GM18508 (cell line): ENCODE measurements at regions not wholly inside any gene's neighbourhood (a gene's known extent, or its start where the extent isn't known, plus 50 kb on each side); places are given as distances from the start of the nearest gene placed in this dataset.
A peak's percentile ranks its signal among the peaks of the same experiment; 100 is the strongest.
"Not testable (repeated sequence)": the region's sequence is repeated elsewhere in the genome, so short reads cannot be mapped to it uniquely, and the experiment has no call there.

Experiments used
- ATAC-seq: cut with Tn5 transposase; IDR thresholded peaks from one replicate; pipeline ENCODE4 v1.9.1; 2021; ENCODE audit warnings: moderate number of reproducible peaks; ENCODE audit not compliant: insufficient read depth, unreplicated experiment

DNA sequence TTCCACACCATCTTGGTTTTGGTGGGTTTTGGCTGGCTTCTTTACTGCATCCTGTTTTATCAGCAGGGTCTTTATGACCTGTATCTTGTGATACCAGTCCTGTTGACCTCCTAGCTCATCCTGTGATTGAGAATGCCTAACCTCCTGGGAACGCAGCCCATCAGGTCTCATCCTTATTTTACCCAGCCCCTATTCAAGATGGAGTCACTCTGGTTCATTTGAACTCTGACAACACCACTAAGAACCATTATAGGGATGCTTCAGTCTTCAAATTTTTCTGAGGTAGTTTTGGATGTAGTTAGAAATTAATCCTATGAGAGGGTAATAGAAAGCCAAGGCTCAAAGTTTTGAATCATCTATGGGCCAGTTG lies 287.8 kb upstream of the SLC39A10 start:
- ATAC-seq = no peak

DNA sequence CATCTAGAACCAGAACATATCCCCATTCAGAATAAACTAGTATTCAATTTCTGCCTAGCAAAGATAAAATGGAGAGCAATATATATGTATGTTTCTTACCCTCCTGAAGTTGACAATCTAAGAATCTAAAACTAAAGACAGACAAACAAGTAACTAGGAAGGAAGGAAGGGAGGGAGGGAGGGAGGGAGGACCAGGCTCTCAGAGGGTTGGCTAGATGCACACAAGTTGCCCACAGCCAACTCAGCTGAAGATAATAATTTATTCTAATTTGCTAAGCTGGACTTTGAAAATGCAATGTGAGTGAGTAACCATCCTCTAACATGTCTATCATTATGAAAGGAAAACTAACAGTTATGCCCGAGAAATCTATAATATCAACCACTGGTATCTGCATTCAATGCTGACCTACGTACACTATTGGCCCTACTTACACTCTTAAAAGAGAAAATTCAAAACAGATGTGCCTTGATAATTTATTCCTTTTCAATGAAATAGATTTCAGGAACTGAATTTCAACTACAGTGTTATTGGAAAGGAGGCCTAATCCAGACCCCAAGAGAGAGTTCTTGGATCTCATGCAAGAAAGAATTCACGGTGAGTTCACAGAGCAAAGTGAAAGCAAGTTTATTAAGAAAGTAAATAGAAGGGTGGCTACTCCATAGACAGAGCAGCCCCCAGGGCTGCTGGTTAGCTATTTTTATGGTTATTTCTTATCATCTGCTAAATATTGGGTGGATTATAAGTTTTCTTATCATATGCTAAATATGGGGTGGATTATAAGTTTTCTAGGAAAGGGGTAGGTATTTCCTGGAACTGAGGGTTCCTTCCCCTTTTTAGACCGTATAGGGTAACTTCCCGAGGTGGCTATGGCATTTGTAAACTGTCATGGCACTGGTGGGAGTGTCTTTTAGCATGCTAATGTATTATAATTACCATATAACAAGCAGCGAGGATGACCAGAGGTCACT lies 288.5 kb upstream of the SLC39A10 start:
- ATAC-seq = no peak

DNA sequence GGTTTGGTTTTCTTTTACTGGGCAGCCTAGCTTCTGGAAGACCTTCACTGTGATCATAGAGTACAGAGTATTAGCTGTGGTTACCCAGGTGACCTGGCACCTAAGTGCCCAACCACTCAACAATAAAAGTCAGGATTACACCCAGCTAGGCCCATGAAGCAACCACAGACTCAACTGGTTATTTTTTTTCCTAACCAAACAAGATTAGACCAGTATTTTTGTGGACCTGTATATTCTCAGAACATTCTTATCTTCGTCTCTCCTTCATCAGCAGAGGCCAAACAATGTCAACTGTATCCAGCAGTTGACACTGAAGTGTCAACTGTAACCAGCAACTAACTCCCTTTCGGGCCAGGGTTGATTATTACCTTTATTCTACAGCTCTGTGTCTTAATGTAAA lies 289.2 kb upstream of the SLC39A10 start:
- no peak for ATAC-seq

DNA sequence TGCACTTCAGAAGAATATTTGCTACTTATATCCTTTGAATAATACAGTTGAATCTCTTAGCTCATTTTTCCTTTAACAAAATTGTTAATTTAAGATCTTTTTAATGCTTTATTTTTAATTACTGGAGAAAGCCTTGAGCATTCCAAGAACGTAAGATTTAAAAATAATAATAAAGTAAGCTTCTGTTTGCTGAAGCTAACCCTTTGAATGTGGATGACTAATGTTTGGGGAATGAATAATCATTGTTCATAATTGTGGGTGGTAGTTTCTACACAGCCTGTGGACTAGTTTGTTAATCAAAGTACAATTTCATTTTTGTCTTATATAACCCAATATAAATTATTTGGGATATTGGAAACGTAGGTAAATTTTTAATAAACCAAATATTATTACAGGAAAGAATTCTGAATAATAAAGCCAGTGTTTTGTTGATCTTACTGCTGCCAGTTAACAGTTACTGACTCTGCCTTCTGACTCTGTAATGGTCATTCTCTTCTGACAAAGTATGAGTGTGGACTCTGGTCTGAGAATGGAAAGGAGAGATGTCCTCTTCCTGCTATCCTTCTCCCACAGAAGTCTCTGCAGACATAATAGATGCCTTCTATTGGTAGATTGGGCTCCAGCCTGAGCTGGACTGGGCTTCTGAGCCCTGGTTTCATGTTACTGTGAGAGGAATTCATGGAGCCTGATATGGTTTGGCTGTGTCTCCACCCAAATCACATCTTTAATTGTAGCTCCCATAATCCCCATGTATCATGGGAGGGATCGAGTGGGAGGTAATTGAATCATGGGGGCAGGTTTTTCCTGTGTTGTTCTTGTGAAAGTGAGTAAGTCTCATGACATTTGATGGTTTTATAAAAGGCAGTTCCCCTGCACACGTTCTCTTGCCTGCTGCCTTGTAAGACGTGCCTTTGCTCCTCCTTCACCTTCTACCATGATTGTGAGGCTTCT lies 292.7 kb upstream of the SLC39A10 start:
- no peak for ATAC-seq

DNA sequence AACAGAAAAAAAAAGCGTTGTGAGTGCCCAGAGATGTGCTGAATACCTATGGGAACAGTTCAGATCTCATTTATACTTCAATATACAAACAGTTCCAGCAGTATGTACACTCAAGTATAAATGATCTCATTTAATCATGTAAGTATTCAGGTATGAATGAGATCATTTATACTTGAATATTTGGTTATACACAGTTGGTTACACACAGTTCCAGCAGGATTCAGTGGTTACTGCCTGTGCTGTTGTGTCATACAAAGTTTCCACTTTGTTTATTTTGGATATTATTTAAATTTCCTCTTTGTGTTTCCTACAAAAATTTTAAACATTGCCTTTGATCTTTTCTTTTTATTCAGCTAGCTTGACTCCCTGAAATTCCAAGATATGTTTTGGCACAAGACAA lies 293.5 kb upstream of the SLC39A10 start:
- no peak for ATAC-seq

DNA sequence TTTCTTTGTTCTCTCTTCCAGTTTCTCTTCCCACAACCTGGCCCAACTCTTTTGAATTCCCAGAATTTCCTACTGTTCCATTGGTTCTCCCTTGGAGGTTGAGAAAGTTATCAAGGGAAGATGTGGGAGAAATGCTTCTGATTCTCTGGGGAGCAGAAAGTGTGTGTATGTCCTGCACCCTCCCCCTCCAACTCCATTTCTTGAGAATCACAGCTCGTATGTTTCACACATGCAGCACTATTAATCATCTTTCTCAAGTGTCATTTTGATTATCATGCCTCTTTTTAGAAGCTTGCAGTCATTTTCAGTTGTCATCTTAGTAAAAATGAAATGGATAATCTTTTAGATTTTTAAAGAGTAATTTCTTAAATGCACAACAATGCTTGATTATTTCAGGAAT lies 296.8 kb upstream of the SLC39A10 start:
- ATAC-seq = no peak

DNA sequence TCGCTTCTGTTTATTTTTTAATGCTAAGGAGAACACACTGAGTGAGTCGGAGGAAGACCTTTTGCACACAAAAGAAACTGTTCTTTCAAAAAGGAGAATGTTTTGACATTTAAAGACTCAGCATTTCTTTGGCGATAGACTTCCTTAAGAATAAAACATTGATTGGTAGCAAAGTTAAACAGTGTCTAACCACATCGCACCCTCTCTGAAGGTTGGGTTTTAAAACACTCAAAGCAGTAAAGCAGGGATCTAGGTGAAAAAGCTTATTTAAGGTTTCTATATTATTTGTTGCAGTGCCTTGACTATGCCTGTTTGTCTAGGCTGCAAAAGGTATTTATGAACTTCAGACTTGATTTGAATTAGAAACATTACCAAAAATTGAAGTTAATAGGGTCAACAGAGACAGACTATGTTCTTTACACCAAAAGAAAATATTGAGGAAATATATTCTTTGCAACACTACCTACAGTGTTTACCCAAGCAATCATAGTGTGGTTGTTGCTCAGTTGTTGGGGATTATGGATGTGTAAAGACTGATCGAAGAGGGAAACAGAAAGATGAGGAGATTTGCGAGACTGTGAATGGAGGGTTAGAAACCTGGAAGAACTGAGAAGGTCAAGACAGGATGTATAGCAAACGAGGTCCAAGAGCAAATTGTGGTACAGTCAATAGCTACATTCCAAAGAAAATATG lies 297.8 kb upstream of the SLC39A10 start:
- no peak for ATAC-seq

DNA sequence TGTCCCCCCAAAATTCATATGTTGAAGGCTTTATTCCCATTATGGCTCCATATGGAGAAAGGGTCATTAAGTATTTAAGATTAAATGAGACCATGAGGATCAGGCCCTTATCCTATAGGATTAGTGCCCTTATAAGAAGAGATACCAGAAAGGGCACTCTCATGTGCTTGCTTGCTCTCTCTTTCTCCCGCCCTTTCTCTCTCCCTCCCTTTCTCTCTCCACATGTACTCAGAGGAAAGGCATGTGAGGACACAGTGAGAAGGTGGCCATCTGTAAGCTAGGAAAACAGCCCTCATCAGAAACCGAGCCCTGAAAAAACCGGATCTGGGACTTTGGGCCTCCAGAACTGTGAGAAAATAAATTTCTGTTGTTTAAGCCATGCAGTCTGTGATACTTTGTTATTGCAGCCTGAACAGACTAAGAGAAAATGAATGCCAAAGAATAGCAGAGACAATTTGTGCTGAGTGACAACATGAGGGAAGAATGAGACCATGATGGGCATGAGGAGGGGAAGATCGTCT lies 300.0 kb upstream of the SLC39A10 start:
- no peak for ATAC-seq

DNA sequence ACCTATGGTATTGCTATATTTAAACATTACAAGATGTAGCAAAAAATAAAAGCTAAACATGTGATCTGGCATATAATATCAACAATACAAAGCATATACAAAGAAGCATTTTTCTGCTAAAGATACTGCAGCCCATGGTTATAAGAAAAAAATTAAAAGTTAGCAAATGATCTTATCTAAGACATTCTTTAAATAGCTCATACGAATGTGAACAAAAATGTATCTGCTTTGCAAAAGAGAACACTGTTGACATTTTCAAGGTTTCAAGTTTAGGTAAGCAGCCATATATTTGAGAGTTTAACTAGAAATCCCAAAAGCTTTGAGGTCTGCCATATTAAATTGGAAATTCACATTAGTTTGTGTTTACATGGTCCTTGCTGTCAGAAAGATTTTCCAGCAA lies 301.0 kb upstream of the SLC39A10 start:
- no peak for ATAC-seq

DNA sequence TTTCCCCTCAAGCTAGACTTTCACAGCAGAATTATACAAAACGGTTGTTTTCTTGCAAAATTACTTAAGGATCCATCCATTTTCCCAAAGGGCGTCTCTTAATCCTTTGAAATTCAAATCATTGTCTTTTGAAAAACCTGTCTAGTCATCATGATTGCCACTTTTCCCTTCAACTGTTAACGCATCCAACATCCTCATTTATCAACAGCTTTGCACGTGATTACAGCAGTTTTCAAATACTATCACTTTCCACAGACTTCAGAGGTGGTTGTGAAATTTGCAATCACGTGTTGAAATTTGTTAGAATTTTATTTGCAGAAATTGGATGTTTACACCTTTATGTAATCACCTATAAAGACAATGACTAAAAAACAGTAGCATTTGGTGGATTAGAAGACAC lies 304.4 kb upstream of the SLC39A10 start:
- ATAC-seq = no peak

DNA sequence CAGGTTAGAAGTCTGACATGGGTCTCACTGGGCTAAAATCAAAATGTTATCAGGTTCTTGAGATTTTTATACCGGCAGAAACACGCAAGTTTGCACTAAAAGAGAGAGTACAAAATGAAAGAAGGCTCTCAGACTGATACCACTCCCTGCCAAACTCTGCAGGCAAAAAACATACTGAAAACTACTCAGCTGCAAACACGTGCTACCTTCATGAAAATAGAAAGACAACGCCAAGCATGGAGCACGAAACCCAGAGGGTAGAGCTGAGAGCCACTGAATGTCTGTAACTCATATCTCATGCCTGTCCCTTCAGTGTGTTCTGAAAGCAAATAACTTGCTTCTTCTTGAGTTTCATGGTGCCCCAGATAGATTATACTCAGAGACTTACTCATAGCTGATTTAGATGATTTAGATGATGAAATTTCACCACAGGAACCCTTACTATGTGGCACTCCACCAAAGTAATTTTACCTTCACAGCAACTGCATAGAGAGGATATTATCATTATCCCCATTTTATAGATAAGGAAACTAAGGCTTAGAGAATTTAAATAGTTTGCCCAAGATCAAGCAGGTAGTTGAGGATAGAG lies 313.0 kb upstream of the SLC39A10 start:
- no peak for ATAC-seq

DNA sequence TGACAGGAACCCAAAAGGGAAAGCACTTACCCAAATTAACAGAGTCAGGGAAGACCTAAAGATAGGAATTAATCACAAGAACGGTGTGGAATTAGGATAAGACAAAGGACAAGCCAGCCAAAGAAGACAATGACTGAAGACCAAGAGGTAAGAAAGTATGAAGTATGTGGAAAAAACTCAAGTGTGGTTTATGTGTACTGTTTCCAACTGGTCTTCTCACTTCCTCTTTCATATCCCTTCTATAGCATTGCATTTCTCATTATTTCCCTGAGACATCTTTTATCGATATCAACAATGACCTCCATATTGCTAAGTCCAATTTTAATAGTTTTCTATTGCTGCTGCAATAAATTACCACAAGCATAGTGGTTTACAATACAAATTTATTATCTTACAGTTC lies 313.5 kb upstream of the SLC39A10 start:
- ATAC-seq = no peak

DNA sequence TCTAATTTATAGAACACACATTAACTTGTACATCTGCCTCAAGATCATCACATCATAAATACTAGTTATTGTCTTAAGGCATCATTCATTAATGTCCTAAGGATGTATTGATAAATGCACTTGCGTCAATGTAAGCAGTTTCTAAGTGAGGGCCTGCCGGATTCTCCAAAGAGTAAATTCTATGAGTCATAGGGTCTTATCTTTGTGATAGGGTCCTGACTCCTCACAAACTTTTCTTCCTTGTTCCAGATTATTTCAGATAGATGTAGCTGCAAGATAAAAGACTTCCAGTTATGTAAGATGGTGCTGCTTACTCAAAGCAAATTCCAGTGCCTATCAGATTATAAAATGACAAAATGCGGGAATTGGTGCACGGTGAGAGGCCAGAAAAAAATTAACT lies 315.0 kb upstream of the SLC39A10 start:
- no peak for ATAC-seq

DNA sequence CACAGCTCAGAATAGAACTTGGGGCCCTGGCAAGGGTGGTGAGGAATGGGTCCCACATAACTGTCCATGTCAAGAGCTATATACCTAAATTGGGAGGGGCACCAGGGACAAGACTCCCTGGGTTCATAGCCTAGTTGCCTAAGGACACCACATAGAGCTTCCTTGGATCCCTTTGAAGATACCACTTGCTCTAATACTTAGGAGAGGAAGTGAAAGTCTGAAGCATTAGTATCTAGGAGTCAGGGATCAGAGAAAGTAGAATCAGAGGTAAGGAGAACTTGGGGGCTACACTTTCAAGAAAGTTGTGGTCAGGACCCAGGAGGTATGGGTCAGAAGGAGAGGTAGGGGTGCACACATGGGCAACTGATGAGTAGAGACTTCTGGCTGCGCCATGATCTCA lies 318.2 kb upstream of the SLC39A10 start:
- no peak for ATAC-seq

DNA sequence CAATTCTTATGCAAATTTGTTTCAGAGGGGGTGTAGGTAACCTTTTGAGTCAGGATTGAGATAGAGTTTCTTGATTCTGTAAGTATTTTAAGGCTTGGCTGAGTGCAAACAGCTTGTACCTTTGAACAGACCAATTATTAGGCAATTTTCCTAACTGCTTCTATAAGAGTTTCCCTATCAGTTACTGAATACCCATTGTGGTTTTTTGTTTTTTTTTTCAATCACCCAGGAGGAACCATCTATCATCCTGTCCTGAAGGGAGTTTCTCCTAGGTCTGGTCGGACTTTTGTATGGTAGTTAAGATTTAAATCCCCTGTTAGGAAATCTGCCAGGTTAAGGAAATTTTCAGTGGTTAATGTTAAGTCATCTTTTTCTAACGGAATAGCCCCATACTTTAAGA lies 319.4 kb upstream of the SLC39A10 start:
- ATAC-seq = peak; percentile 49

DNA sequence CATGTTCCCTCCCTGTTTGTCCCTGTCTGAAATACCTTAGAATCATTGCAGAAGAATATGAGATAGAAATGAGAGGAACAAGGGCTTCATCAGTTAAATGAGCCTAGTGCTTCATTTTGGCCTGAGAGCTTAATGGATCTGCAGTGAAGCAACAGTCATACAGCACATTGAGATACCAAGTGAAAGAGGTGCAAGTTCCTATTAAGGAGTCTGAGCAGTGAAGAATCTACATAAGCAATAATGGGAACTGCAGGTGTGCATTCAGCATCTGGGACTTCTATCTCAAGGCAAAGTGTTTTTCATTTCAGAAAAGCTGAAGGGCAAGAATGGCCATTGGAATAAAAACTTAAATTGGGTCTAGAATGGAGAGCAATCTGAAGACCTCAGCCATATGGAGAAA lies 323.2 kb upstream of the SLC39A10 start:
- no peak for ATAC-seq

DNA sequence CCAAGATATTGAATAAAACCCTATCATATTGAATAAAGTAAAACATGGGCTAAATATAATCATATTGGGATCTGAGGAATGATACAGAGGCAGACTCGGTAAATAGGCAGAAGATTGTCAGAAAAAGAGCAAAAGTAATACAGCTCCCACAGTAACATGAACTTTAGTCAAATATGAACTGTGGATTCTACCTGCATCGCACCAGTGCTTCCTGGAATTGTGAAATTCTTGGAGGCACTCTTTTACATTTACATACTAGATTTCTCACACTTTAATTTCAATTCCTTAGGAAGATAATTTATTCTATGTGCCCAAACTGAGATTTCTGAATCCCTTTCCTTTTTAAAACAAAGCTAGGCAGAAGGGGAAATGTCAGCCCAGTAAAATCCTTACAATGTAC lies 325.1 kb upstream of the SLC39A10 start:
- ATAC-seq = no peak

DNA sequence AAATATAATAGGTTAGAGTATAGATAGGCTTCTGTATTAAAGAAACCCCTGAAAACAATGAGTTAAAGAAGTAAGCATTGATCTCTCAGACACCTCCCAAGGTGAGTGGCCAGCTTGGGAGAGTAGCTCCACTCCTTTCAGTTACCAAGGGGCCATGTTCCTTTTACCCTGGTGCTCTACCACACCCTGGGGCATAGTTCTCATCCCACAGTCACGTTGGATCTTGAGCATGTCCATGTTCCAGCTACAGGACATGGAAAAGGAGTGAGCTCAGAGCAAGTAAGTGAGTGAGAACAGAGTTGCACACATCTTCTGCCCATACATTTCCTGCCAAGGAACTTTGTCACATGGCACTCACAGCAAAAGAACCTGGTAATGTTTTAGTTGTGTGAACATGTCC lies 325.9 kb upstream of the SLC39A10 start:
- ATAC-seq = no peak

DNA sequence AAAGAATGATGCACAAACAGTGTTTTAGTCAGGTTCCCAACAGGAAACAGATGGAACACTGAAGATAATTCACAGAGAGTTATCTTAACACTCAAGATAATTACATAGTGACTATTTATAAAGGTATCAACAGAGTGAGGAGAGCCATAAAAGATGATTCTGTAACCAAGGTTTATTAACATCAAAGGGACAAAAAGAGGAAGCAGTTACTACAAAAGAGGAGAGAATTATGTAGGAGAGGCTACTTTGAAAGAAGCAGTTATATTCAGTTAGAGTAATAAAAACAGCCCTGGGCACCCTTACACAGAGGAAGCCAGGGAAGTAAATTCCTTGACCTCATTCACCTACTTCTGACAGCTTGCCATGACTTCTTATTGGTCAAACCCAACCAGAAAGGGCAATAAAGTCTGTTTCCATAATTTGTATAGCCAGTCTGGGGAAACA lies 326.5 kb upstream of the SLC39A10 start:
- ATAC-seq = no peak

DNA sequence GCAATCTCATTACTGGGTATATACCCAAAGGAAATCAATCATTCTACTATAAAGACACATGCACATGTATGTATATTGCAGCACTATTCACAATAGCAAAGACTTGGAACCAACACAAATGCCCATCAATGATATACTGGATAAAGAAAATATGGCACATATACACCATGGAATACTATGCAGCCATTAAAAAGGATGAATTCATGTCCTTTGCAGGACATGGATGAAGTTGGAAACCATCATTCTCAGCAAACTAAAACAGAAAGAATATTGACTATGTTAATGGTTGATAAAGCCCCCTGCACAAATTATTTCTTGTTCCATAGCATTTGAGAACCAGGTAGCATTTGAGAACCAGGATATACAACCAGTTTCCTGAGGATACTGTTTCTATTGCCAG lies 327.2 kb upstream of the SLC39A10 start:
- ATAC-seq = not testable (repeated sequence)
